ENCODE measurements at regions not wholly inside any gene's neighbourhood (a gene's known extent, or its start where the extent isn't known, plus 50 kb on each side); places are given as distances from the start of the nearest gene placed in this dataset.

DNA sequence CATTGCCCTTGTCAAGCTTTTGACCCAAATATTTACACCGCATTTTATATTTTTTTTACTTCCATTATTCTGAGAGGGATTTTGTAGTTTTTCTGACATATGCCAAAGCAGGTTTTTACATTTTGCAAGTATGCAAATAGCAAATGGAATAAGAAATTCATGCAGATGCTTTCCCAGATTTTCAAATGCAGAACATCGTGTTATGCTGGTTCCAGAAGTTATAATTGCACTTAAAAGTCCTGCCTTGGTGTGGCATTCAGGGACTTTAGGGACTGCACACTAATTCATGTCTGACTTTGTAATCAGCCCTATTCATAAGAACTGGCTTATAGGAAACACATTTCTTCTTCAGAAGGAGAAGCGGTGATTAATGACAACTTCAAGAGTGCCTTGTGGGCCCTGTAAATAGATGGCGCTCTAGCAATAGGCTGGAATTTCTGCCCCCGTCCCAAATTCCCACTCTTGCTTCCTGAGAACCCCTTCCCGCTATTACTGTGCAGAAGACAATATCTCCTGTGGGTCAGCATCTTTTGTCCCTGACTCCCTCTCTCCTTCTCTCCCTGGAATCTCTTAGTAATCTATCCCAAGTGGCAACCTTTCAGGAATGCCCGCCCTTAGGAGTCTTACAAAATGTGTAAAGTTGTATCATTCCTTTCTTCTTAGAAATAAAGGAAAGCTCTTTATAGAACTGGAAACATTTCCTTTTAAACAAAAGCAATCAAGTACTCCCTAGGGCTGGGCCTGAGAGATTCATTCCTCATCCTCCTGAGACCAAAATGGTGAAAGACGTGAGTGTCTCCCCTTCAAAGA, 264.0 kb downstream of the INHBA start:
- no peak overlapping the region for H3K27ac Mint-ChIP-seq
- intact Hi-C loops (cut with micrococcal nuclease): no loop called here
- H3K27me3 Mint-ChIP-seq: no peaks in the 10 kb centered on the region
- Histone ChIP-seq H3K4me1 (ENCODE audit: control insufficient read depth in 2 of 2, insufficient read depth in 2 of 2, low read length in 2 of 2) (no peaks in the 10 kb centered on the region), H4K20me1 (ENCODE audit: control insufficient read depth, insufficient read depth, low read length, poor library complexity, severe bottlenecking) (no peaks in the 10 kb centered on the region), H3K27me3 (replicated peaks in 1 of 4; ENCODE audit: control extremely low read depth in 1 of 4, control insufficient read depth in 3 of 4, insufficient read depth in 4 of 4, low read length in 3 of 4) (no peaks in the 10 kb centered on the region), H3K9me3 (ENCODE audit: control extremely low read depth in 1 of 3, control insufficient read depth in 2 of 3, insufficient read depth in 1 of 3, low read length in 2 of 3) (peaks cover 0 to 4% (median 0%) of the 10 kb centered on the region in 3 donors), H3K79me2 (ENCODE audit: control insufficient read depth, insufficient read depth, low read length) (no peaks in the 10 kb centered on the region), H3K9ac (ENCODE audit: low read length) (no peak overlapping the region), H3K4me2 (replicated peaks; ENCODE audit: low read depth, low read length, poor library complexity, severe bottlenecking) (no peak overlapping the region), H3K36me3 (replicated peaks in 1 of 2; ENCODE audit: control extremely low read depth in 1 of 2, control insufficient read depth in 1 of 2, extremely low read depth in 1 of 2, insufficient read depth in 2 of 2, low read length in 1 of 2) (no peaks in the 10 kb centered on the region), H3K4me3 (ENCODE audit: control extremely low read depth in 1 of 5, extremely low read depth in 1 of 5, insufficient read depth in 1 of 5, low read depth in 2 of 5, low read length in 4 of 5) (no peak overlapping the region), H3K27ac (ENCODE audit: low read length in 2 of 2) (no peak overlapping the region), H2AFZ (ENCODE audit: insufficient read depth, low read depth, low read length, poor library complexity, severe bottlenecking) (no peak overlapping the region)
- POLR2A ChIA-PET: no interaction called here
- peaks cover 2% of the 10 kb centered on the region for H3K9me3 Mint-ChIP-seq (ENCODE audit: insufficient read depth)
- ATAC-seq (ENCODE audit: low read depth) (no peak), DNase-seq (no peak)
- WGBS (ENCODE audit: insufficient coverage): 88% methylated on average over 6 of the region's 8 CpGs
- no peaks in the 10 kb centered on the region for H3K4me1 Mint-ChIP-seq
- H3K4me3 Mint-ChIP-seq: no peak overlapping the region
- no peak for TF ChIP-seq EZH2 (IDR thresholded peaks at IDR 0.05; ENCODE audit: borderline replicate concordance, insufficient read depth, low read depth, low read length, poor library complexity, severe bottlenecking)
- TF ChIP-seq, protein P1, sequence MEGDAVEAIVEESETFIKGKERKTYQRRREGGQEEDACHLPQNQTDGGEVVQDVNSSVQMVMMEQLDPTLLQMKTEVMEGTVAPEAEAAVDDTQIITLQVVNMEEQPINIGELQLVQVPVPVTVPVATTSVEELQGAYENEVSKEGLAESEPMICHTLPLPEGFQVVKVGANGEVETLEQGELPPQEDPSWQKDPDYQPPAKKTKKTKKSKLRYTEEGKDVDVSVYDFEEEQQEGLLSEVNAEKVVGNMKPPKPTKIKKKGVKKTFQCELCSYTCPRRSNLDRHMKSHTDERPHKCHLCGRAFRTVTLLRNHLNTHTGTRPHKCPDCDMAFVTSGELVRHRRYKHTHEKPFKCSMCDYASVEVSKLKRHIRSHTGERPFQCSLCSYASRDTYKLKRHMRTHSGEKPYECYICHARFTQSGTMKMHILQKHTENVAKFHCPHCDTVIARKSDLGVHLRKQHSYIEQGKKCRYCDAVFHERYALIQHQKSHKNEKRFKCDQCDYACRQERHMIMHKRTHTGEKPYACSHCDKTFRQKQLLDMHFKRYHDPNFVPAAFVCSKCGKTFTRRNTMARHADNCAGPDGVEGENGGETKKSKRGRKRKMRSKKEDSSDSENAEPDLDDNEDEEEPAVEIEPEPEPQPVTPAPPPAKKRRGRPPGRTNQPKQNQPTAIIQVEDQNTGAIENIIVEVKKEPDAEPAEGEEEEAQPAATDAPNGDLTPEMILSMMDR (IDR thresholded peaks at IDR 0.05): no peak
- CTCF ChIA-PET: no interaction called here
